GM11168 (cell line): ENCODE measurements at regions not wholly inside any gene's neighbourhood (a gene's known extent, or its start where the extent isn't known, plus 50 kb on each side); places are given as distances from the start of the nearest gene placed in this dataset.

ENCODE experiments used
- in situ Hi-C: fragments of 300-500 bp; cut with MboI; formaldehyde crosslinking; loops from one replicate; pipeline ENCODE4 v1.12.0; 2022; ENCODE audit warnings: low sequenced_read_pairs; ENCODE audit not compliant: unreplicated experiment

DNA sequence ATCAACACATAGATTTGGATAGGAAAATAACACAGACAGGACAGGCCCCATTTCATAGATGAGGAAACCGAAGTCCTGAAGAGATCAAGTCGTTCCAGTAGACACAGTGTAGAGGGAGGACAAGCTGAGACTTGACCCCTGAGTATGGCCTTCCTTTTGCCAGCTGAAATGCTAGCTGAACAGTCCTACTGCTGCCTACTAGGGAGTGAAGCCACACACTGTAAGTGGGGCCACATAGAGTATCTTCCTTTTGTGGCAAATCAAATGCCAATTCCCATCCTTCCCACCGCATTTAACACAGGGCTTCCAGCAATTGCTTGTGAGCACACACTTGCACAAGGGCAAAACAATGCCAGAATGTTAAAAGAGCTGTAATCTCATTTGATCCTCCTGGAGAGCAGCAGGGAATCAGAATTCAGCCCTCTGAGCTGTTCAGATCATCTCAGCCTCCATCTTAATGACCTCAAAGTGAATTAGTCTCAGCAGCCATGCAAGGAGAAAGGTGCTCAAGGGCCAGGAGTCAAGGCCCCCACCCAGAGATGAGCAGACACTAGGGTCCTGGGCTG lies 380.5 kb downstream of the EMP1 start:
- in situ Hi-C loops = no loop called here

DNA sequence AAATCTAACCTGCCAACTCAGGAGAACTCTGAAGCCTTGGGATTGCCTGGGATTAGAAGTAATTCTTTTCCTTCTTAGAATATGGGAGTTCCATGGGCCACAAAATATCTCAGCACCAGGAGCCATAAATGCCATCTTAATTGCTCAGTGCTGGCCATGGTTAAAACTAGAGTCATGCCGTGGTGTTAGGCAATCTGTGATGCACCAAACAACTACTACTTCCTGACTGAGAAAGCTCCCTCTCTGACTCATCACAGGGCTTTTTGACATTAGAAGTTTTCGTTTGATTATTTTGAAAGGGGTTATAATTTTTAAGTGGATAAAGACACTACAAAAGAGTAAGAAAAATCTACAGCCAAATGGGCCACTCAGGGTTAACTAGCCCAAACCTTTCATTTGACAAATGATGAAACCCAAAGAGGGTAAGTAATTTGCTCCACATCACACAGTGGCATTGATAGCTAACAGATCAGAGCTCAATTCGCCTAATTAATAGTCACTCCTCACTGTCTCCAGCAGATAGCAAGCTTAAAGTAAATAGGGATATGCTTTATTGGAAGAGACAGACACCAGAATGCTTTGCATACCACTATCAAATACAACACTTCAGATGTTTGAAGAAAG lies 377.3 kb downstream of the EMP1 start:
- in situ Hi-C loops = no loop called here

DNA sequence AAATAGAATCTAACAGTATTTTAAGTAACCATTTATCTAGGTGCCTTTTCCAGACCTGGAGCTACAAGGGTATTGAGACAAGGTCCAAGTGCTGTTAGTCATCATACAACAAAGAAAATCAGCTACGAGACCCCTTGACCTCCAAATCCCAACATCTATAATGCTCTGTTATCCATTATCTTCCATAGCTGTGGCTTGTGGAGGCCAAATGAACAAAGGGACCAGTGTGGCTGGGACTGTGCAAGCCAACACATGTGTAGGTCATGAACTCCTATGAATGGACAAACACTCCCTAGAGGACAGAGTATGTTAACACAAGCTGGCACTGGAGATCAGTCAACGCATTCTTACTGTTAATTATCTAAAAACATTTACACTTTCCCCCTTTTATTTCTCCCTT lies 374.5 kb downstream of the EMP1 start:
- in situ Hi-C loops = no loop called here

- in situ Hi-C loops = no loop called here
Observed at GRCh38 chr12:13570005-13570694, 373.6 kb downstream of the EMP1 start.

DNA sequence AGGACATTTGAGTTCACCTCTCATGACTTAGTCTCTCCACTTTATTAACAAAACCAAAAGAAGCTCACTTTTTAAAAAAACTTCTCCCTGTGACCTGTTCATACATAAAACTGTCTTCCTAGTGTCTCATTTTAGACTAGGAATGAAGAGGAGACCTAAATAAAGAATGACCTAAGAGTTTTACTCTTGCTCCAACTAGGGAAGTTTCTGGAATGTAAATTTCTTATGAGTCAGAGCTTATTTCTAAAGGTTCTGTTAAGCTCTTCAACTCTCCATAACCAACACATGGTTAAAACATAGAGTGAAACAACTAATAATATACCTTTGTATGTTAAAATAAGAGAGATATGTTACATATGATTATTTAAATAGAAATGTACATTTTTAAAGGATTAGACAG lies 369.8 kb downstream of the EMP1 start:
- in situ Hi-C loops = no loop called here

DNA sequence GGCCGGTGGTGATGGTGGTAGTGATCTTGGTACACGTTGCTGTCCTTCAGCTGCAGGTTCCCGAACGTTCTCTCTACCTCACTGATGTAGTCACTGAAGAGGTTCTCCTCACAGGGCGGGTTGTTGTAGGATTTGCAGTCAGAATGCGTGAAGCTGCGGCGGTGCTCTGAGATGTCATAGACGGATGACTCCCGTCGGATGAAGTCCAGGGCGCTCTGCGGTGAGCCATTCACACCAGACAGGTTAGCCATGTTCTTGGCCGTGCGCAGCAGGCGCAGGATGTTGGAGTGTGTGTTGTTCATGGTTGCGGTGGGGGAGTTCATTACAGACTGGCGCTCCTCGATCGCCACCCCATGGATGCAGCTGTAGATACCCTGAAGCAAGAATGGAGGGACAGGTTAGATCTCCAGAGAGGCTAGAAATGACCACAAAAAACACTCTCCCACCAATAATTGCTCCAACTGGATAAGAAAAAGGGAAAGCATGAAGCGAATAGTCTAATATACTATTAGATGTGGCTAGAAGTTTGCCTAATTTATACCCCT lies 367.8 kb downstream of the EMP1 start:
- in situ Hi-C loops = no loop called here

DNA sequence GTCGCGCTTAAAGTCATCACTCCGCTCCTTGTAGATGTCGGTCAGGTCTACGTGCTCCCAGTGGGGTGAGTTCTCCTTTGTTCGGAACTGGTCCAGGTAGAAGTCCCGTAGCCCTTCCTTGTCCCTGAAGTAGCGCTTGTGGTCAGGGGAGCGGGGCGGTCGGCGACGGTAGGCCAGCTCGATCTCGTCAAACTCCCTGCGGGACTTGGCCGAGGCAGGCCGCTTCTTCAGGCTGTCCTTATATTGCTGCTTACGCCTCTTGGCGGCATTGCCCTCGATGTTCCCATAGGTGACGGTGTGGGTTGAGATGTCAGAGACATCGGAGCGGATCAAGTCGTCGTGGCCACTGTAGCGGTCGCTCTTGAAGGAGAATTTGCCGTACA lies 367.2 kb downstream of the EMP1 start:
- in situ Hi-C loops = no loop called here

GRCh38 chr12:13562915-13563742 lies 366.6 kb downstream of the EMP1 start:
- in situ Hi-C loops = no loop called here

DNA sequence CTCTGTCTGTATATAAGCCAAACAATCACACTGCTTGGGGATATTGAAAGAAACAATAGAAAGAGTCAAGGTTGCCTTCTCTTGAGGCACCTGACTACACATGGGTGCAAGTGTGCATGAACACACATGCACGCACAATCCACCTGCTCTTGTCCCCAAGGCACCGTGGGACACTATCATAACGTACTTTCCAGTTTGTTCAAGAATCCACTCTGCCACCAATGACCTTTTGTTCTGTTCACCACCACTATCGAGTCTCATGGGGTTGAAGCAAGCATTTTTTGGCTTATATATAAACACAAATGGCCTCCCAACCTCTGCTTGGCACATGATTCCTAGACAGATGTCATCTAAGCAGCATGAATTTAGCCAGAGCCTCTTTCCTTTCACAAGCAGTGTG lies 365.4 kb downstream of the EMP1 start:
- in situ Hi-C loops = no loop called here

GRCh38 chr12:13559318-13559978 lies 362.9 kb downstream of the EMP1 start:
- in situ Hi-C loops = no loop called here

- in situ Hi-C loops = no loop called here
Observed at GRCh38 chr12:13552830-13553229, 356.3 kb downstream of the EMP1 start.

DNA sequence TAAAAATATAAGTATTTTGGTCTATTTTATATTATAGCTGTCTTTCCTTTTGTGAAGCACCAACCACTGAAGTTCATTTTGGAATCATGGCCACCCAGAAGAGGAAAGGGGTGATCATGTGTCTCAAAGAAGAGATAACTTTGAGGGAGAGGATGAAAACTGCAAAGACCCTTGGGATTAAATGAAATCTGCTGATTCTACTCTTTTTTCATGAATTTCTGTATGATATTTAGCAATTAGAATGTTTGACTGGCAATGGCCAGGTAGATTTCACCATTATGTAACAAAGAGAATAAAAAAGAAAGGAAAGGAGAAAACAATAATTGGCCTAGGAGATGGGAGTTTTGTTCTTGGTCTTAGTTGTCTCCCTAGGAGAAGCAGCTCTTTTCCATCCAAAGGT lies 350.8 kb downstream of the EMP1 start:
- in situ Hi-C loops = no loop called here

DNA sequence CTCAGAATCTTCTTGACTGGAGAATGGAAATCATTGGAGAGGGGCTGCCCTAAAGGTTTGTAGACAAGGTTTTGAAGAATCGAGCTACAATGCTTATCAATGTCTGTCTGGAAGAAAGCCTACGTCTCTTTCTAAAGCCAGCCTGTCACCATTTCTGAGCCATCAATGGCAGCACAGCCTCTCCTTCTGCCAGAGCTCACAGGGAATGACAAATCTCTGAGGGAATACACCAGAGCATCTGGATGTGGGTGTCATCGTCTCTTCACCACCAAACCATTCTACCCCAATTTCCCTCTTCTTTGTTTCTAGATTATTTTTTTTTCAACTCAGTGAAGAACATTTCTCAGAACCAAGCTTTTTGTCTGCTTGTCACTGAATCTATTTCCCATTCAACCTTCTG lies 349.7 kb downstream of the EMP1 start:
- in situ Hi-C loops = no loop called here

GRCh38 chr12:13539051-13539450 lies 342.5 kb downstream of the EMP1 start:
- in situ Hi-C loops = no loop called here

- in situ Hi-C loops = no loop called here
Observed at GRCh38 chr12:13538136-13538535, 341.6 kb downstream of the EMP1 start.

DNA sequence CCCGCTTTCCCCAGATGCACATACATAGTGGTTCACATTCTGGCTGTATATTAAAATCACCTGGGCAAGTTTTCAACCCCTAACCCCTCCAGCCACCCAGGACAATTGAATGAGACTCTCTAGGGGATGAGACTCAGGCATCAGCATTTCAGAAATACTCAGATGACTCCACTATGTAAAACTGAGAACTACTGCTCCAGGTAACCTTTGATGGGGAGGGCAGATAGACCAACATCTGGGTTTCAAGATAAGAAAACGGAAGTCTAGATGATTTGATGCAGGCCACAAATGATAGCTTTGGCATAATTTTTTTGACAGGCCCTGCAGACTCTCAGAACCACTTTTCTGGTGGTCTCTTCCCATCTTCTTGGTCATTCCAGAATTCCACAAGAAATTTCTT lies 341.1 kb downstream of the EMP1 start:
- in situ Hi-C loops = no loop called here

DNA sequence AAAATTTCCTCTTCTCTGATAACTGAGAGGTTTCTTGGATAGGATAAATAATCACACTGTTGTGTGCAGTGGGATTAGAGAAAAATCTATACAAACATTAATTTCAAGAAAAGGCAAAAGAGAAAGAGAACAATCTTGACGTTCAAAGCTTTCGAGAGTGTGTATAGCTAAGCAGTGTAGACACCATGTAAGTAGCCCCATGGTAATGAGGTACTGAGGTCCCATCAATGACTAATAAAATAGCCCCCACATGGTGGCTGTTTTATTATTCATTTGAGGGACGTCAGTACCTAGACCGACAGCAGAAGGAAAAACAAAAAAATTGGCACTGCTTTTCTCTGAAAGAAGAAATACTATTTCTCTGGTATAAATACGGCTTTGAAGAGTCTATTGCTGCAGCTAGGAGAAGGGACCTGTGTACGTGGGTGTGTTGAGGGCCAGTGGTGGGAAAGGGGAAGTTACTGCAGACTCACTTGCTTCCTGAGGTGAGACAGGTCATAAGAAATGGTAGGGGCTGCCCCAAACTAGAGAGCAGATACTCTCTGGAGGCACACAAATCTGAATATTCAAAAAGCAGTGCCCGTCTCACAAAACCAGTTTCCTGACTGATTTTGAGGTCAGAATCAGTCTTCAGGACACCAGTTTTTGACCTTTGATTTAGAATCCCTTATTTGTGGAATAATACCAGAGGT lies 339.8 kb downstream of the EMP1 start:
- in situ Hi-C loops = no loop called here

- in situ Hi-C loops = no loop called here
Observed at GRCh38 chr12:13534645-13535398, 338.3 kb downstream of the EMP1 start.

GRCh38 chr12:13534242-13534641 lies 337.7 kb downstream of the EMP1 start:
- in situ Hi-C loops = no loop called here
